ENCODE measurements at regions not wholly inside any gene's neighbourhood (a gene's known extent, or its start where the extent isn't known, plus 50 kb on each side); places are given as distances from the start of the nearest gene placed in this dataset.

GRCh38 chr2:5070257-5070656 lies 621.9 kb upstream of the SOX11 start:
- TF ChIP-seq RAD21 (IDR thresholded peaks at IDR 0.05; ENCODE audit: low read depth) (no peak), POLR2A (IDR thresholded peaks at IDR 0.05; ENCODE audit: borderline replicate concordance, extremely low read depth, insufficient read depth, insufficient read length) (no peak), CBX3 (IDR thresholded peaks at IDR 0.05; ENCODE audit: low read depth) (no peak), ATF3 (IDR thresholded peaks at IDR 0.05) (no peak), POLR2AphosphoS5 (IDR thresholded peaks at IDR 0.05; ENCODE audit: low read depth, low read length) (no peak), REST (IDR thresholded peaks at IDR 0.05; ENCODE audit: low read depth) (no peak), MAX (IDR thresholded peaks at IDR 0.05) (no peak), YY1 (IDR thresholded peaks at IDR 0.05; ENCODE audit: extremely low read depth, insufficient replicate concordance, low read depth, low read length) (no peak), JUND (IDR thresholded peaks at IDR 0.05) (no peak), EGR1 (IDR thresholded peaks at IDR 0.05; ENCODE audit: low read depth) (no peak)
- TF ChIP-seq, protein P1, sequence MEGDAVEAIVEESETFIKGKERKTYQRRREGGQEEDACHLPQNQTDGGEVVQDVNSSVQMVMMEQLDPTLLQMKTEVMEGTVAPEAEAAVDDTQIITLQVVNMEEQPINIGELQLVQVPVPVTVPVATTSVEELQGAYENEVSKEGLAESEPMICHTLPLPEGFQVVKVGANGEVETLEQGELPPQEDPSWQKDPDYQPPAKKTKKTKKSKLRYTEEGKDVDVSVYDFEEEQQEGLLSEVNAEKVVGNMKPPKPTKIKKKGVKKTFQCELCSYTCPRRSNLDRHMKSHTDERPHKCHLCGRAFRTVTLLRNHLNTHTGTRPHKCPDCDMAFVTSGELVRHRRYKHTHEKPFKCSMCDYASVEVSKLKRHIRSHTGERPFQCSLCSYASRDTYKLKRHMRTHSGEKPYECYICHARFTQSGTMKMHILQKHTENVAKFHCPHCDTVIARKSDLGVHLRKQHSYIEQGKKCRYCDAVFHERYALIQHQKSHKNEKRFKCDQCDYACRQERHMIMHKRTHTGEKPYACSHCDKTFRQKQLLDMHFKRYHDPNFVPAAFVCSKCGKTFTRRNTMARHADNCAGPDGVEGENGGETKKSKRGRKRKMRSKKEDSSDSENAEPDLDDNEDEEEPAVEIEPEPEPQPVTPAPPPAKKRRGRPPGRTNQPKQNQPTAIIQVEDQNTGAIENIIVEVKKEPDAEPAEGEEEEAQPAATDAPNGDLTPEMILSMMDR (IDR thresholded peaks at IDR 0.05 in 2 of 3, conservative IDR thresholded peaks at IDR 0.05 in 1 of 3; ENCODE audit: borderline replicate concordance in 1 of 3, insufficient read depth in 1 of 3, low read depth in 2 of 3, low read length in 2 of 3) = no peak
